HUES64 (cell line): ENCODE measurements at regions not wholly inside any gene's neighbourhood (a gene's known extent, or its start where the extent isn't known, plus 50 kb on each side); places are given as distances from the start of the nearest gene placed in this dataset.

Experiments used
- H3K27ac ChIP-seq: 2 replicates; pipeline ENCODE4 v1.7.0; 2013; ENCODE audit warnings: low read depth, low read length, inconsistent platforms
- H3K27me3 ChIP-seq: 2 replicates; pipeline ENCODE4 v1.6.1; 2013; ENCODE audit warnings: mild to moderate bottlenecking, low read length; ENCODE audit not compliant: insufficient read depth
- H3K36me3 ChIP-seq: 2 replicates; pipeline ENCODE4 v1.6.1; 2013; ENCODE audit warnings: mild to moderate bottlenecking, low read length; ENCODE audit not compliant: insufficient read depth
- H3K4me1 ChIP-seq: 2 replicates; pipeline ENCODE4 v1.6.1; 2013; ENCODE audit warnings: mild to moderate bottlenecking, low read length, moderate library complexity; ENCODE audit not compliant: insufficient read depth
- H3K4me3 ChIP-seq: 2 replicates; pipeline ENCODE4 v1.5.1; 2013; ENCODE audit warnings: mild to moderate bottlenecking, low read length, moderate library complexity
- H3K9ac ChIP-seq: 2 replicates; pipeline ENCODE4 v1.6.1; 2013; ENCODE audit warnings: mild to moderate bottlenecking, low read depth, low read length
- H3K9me3 ChIP-seq: 2 replicates; pipeline ENCODE4 v1.6.1; 2013; ENCODE audit warnings: low read depth, low read length; ENCODE audit not compliant: insufficient read depth
- WGBS: fragments of 150-250, 120-280 bp; methylation state at CpG from one replicate; pipeline ENCODE4 v1.1.7; 2013; ENCODE audit warnings: missing lambda C conversion rate; 5-methylcytosine and 5-hydroxymethylcytosine counted together

DNA sequence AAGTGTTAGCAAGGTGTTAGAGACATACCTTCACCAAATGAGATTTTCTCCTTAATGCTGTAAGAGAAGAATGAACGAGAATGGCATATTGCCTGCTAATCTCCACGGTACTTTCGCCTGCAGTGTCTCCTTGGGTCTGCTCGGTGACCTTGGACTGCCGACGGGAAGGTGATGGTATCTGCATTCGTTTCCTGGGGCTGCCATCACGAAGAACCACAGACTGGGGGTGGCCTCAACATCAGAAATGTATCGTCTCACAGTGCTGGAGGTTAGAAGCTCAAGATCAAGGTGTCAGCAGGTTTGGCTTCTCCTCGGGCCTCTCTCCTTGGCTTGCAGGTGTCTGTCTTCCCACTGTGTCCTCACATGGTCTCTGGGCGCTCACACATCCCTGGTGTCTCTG lies 86.3 kb upstream of the TNRC6C start:
- Histone ChIP-seq H3K27me3 (no peaks in the 10 kb centered on the region), H3K9ac (no peak overlapping the region), H3K9me3 (0 out of 2 replicates have a peak, but pooled peaks cover 6% of the 10 kb centered on the region), H3K36me3 (no peaks in the 10 kb centered on the region), H3K27ac (no peak overlapping the region), H3K4me3 (no peak overlapping the region), H3K4me1 (peaks cover 3% of the 10 kb centered on the region)
- 90% methylated on average over 11 of the region's 11 CpGs for WGBS

DNA sequence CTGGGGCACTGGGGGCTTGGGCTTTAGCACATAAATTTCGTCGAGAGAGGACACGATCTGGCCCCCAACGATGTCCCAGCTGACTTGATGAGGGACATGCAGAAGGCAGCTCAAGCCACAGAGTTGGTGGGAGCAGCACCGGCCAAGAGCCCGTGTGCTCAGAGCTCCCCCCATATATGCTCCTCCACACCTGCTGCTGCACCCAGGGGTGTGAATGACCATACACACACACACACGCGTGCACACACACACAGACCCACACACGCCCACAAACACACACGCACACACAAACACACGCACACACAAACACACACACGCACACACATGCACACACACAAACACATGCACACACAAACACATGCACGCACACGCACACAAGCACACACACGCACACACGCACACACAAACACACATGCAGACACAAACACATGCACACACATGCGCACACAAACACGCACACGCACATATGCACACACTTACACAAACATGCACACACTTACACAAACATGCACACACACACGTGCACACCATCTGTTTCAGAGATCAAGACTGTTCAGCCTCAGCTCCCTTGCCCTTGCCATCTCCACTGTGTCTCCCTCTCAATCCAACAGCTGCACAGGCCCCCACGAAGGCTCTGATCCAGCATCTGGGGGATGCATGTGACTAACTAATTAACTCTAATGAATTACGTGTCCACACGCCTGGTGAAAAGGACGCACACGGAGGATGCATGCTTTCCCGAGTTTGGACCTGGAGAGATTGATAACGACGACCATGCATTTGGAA lies 85.6 kb upstream of the TNRC6C start:
- Histone ChIP-seq H3K4me3 (no peak overlapping the region), H3K4me1 (no peaks in the 10 kb centered on the region), H3K36me3 (no peaks in the 10 kb centered on the region), H3K27me3 (no peaks in the 10 kb centered on the region), H3K27ac (no peak overlapping the region), H3K9me3 (0 out of 2 replicates have a peak, but pooled peaks cover 6% of the 10 kb centered on the region), H3K9ac (no peak overlapping the region)
- 93% methylated on average over 28 of the region's 28 CpGs for WGBS

DNA sequence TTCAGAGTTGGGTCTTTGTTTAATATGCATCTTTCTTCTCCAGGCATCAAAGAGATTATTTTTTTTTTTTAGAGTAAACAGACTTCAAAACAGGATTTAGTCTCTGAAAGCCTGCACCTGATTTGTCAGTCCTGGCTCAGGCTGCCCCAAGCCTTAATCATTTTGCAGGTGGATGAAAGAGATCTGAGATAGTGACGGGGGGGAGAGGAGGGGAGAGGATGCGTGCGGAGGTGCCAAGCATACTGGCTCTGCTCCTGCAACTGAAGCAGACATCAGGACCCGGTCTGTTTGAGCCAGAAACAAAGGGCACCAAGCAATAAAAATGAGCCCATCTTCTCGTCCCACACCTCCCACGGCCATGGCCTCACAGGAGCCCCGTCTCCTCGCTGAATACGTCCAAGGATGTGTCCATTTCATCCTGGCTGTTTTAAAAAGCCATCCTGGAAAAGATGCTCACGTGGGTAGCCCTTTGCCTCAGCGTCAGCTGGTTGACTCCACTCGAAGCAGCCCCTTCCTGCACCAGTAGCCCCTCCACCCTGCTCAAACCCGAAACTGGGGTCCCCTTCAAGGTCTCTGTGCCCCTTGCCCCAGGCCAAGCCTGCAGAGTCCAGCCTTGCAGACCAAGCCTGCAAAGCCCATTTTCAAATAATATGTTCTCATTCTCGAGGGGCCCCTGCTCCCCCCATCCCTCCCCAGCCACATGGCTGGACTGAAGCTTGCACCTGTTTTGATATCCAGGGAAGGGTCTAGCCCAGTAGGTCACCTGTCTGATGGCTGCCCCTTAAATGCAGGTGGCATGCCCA lies 84.8 kb upstream of the TNRC6C start:
- Histone ChIP-seq H3K27me3 (no peaks in the 10 kb centered on the region), H3K4me3 (no peak overlapping the region), H3K27ac (no peak overlapping the region), H3K9ac (no peak overlapping the region), H3K9me3 (0 out of 2 replicates have a peak, but pooled peaks cover 6% of the 10 kb centered on the region), H3K36me3 (no peaks in the 10 kb centered on the region), H3K4me1 (no peaks in the 10 kb centered on the region)
- WGBS = 89% methylated on average over 14 of the region's 14 CpGs

DNA sequence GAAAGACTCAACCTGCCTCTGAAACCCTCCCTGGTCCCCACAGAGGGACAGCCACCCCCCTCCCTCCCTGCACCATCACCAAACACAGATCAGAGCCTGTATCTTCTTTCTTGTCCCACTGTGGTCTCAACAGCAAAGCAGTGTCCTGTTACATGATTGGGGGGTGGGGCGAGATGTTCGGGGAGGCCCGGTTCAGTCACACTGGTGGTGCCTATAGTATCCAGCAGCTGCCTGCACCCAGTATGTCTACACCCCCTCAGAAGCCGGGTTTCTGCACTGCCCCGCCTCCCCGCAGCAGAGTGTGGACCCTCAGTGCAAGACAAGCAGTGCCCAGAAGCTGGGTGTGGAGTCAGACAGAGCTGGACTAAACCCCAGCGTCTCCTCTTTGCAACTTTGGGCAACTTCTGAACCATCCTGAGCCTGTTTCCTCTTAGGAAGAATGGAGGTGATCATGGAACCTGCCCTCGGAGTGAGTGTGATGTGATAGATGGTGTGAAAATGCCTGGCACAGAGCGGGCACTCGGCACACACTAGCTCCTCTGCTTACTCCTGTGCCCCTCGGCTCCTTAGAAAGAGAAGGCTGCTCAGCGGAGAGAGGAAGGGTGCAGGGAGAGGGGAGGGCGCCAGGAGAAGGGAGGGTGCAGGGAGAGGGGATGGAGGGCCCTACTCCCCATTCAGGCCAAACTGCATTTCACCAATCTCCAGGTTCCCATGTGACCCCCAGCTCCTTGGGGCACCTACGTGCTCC lies 84.0 kb upstream of the TNRC6C start:
- WGBS = 90% methylated on average over 14 of the region's 14 CpGs
- Histone ChIP-seq H3K9ac (no peak overlapping the region), H3K4me3 (no peak overlapping the region), H3K27ac (no peak overlapping the region), H3K27me3 (no peaks in the 10 kb centered on the region), H3K4me1 (no peaks in the 10 kb centered on the region), H3K36me3 (no peaks in the 10 kb centered on the region), H3K9me3 (0 out of 2 replicates have a peak, but pooled peaks cover 6% of the 10 kb centered on the region)

DNA sequence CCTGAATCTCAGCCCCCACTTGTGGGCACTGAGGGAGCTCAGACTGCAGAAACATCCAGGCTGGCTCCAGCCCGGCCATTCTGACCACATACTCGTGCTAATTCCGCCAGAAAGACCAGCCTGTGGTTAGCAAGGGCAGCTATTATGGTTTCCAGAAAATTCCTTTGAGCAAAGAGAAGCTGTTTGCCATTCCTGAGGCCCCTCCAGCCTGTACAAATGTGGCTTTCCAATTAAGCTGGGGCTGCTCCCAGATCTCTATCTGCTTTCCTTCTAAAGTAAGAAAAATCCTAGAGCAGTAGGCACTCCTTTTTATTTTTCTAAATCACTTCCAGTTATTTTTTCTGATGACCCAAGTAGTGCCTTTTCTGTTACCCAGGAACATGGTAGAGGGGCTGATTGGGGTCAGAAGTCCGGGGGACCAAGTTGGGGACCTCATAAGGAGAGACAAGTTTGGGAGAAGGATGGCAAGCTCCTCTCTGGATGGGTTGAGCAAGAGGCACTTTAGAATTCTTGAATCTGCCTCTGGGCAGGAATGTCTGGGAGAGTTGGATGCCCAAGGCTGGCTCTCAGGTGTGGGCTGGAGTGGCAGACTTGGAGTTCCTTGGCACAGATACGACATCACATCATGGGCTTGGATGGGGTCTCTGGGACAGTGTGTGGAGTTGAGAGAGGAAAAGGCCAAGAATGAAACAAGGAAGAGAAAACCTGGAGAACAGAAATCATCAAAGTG lies 83.3 kb upstream of the TNRC6C start:
- Histone ChIP-seq H3K4me1 (no peaks in the 10 kb centered on the region), H3K9me3 (0 out of 2 replicates have a peak, but pooled peaks cover 6% of the 10 kb centered on the region), H3K27ac (no peak overlapping the region), H3K4me3 (no peak overlapping the region), H3K27me3 (no peaks in the 10 kb centered on the region), H3K9ac (no peak overlapping the region), H3K36me3 (no peaks in the 10 kb centered on the region)
- whole genome bisulfite sequencing = 90% methylated on average over 5 of the region's 5 CpGs

DNA sequence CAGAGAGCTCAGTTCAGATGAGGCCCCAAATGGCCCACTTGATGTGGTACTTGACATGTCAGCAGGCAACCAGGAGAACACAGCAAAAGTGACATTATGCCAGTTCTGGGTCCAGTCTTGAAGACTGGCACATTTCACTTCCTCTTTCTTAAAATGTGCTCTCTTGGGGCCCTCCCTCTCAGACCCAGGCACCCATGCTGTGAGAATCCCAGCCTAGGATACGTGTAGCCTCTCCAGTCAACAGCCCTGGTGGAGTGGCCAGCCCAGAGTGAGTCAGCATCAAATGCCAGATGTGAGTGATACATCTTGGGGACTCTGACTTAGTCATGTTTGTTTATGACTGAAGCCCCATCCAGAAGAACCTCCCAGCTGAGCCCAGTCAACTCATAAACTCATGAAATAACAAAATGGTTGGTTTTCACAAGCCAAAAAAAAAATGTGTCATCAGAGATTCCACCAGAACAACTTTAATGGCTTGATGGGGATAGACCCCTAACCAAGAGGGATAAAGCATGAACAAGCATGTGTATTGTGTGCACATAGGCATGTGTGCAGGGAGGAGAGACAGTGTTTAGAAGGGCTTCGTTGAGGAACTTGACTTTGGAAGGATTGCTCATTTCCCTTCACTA lies 82.5 kb upstream of the TNRC6C start:
- no peaks in the 10 kb centered on the region for H3K27me3 ChIP-seq
- H3K9ac ChIP-seq = no peak overlapping the region
- H3K9me3 ChIP-seq = 0 out of 2 replicates have a peak, but pooled peaks cover 6% of the 10 kb centered on the region
- no peaks in the 10 kb centered on the region for H3K36me3 ChIP-seq
- no peak overlapping the region for H3K4me3 ChIP-seq
- no peak overlapping the region for H3K27ac ChIP-seq
- no peaks in the 10 kb centered on the region for H3K4me1 ChIP-seq
- WGBS = 95% methylated on average over 2 of the region's 2 CpGs

DNA sequence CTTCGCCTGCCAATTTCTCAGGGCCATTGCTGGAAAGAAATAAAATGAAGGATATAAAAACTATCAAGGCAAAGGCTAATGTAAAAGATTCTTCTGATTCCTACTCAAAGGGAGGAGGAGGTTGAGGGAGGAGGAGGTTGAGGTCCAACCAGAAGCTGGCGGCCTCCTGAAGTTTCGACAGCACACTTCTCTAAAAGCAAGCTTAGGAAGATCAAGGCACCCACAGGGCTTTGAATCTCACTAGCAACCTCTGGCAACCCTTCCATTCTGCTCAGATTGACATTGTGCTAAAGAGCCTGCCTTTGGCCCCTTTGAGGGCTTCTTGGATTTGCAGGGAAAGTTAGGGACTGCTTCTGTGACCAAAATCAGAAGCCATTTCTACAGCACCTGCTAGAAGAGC lies 81.5 kb upstream of the TNRC6C start:
- WGBS = 96% methylated on average over 3 of the region's 3 CpGs
- Histone ChIP-seq H3K4me1 (no peaks in the 10 kb centered on the region), H3K4me3 (no peak overlapping the region), H3K27me3 (no peaks in the 10 kb centered on the region), H3K9me3 (0 out of 2 replicates have a peak, but pooled peaks cover 6% of the 10 kb centered on the region), H3K9ac (no peak overlapping the region), H3K27ac (no peak overlapping the region), H3K36me3 (no peaks in the 10 kb centered on the region)

DNA sequence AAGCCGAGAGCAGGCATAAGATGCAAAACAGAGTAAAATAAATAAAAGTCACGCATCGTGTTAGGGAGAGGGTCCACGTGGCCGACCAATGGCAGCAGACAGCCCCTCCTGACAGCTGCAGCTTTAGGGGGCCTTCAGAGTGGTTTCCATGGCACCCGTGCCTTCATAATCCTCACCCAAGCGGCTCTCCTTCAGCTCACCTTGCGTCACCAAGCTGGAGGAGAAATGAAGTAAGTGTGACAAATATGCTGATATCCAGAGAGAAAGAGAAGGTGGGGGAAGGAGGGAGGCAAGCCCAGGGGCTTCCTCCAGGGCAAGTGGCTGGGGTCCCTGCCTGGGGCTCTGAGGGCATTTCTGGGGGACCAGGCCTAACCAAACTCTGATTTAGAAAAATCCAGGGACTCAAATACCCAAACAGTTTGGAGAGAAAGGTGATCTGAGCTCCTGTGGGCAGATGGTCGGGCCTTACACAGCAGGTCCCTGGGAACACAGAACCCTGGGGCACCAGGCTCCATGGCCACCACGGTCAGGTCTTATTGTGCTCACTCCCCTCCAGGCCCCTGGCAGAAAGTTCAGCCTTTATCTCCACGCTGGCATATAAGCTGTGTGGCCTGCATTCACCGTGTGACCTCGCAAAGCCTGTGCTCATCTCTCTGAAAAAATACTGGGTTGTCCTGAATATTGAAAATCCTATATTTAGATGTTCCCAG lies 80.7 kb upstream of the TNRC6C start:
- Histone ChIP-seq H3K9ac (no peak overlapping the region), H3K9me3 (0 out of 2 replicates have a peak, but pooled peaks cover 6% of the 10 kb centered on the region), H3K4me3 (no peak overlapping the region), H3K36me3 (no peaks in the 10 kb centered on the region), H3K4me1 (no peaks in the 10 kb centered on the region), H3K27ac (no peak overlapping the region), H3K27me3 (no peaks in the 10 kb centered on the region)
- 91% methylated on average over 13 of the region's 13 CpGs for WGBS

DNA sequence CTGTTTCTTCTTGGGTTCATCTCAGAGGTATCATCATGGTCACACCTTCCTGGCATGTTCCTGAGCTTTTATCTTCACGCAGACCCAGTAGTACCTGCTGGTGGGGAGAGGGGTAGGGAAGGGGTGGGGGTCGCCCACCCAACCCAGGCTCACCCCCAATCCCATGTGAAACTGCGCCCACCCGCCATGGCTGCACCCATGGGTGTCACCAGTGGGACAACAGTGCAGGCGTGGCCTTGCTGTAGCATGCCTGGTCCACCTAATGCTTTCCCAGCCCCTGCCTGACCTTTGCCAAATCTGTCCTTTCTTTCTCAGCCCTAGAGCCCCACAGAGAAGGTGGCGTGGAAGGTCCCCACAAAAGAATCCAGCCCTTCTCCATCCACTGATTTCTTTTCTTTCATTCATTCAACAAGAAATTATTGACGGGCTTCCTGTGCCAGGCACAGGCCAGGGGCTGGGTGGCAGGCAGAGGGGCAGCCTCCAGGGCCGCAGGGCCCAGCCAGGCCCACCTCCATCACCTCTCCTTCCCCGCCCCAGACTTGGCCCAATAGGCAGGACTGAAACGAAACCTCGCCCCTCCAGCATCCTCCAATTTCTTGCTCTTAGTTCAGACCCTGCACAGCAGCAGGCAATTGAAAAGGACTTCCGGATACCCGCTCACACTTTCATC lies 79.1 kb upstream of the TNRC6C start:
- 88% methylated on average over 13 of the region's 13 CpGs for WGBS
- H3K36me3 ChIP-seq = no peaks in the 10 kb centered on the region
- no peak overlapping the region for H3K27ac ChIP-seq

More for the DNA sequence above, 79.1 kb upstream of the TNRC6C start:
- H3K4me3 ChIP-seq = no peak overlapping the region
- H3K9me3 ChIP-seq = 0 out of 2 replicates have a peak, but pooled peaks cover 6% of the 10 kb centered on the region
- H3K9ac ChIP-seq = no peak overlapping the region
- H3K27me3 ChIP-seq = no peaks in the 10 kb centered on the region
- no peaks in the 10 kb centered on the region for H3K4me1 ChIP-seq
